GM18909 (cell line): ENCODE measurements at regions not wholly inside any gene's neighbourhood (a gene's known extent, or its start where the extent isn't known, plus 50 kb on each side); places are given as distances from the start of the nearest gene placed in this dataset.
"Not testable (repeated sequence)": the region's sequence is repeated elsewhere in the genome, so short reads cannot be mapped to it uniquely, and the experiment has no call there.

Experiments used
- ATAC-seq: cut with Tn5 transposase; IDR thresholded peaks from one replicate; pipeline ENCODE4 v1.9.1; 2021; ENCODE audit warnings: mild to moderate bottlenecking; ENCODE audit not compliant: unreplicated experiment, poor library complexity

GRCh38 chr14:43039881-43040280 is 1433.2 kb downstream of the LRFN5 start:
- ATAC-seq: no peak

GRCh38 chr14:43031598-43031997 is 1424.9 kb downstream of the LRFN5 start:
- ATAC-seq: no peak

- ATAC-seq: no peak
Measured at GRCh38 chr14:43022094-43022800, 1415.6 kb downstream of the LRFN5 start.

GRCh38 chr14:43019826-43020225 is 1413.2 kb downstream of the LRFN5 start:
- no peak for ATAC-seq

GRCh38 chr14:43014338-43014737 is 1407.7 kb downstream of the LRFN5 start:
- ATAC-seq: no peak

GRCh38 chr14:43012817-43013216 is 1406.1 kb downstream of the LRFN5 start:
- ATAC-seq: no peak

- no peak for ATAC-seq
Measured at GRCh38 chr14:43005807-43006206, 1399.1 kb downstream of the LRFN5 start.

GRCh38 chr14:43003845-43004244 is 1397.2 kb downstream of the LRFN5 start:
- ATAC-seq: no peak

- no peak for ATAC-seq
Measured at GRCh38 chr14:43001731-43002130, 1395.1 kb downstream of the LRFN5 start.

- ATAC-seq: no peak
Measured at GRCh38 chr14:42994051-42994736, 1387.5 kb downstream of the LRFN5 start.

- ATAC-seq: no peak
Measured at GRCh38 chr14:42992930-42993329, 1386.3 kb downstream of the LRFN5 start.

GRCh38 chr14:42980419-42980818 is 1373.7 kb downstream of the LRFN5 start:
- no peak for ATAC-seq

- not testable (repeated sequence) for ATAC-seq
Measured at GRCh38 chr14:42973171-42973570, 1366.5 kb downstream of the LRFN5 start.

- ATAC-seq: no peak
Measured at GRCh38 chr14:42965512-42965911, 1358.8 kb downstream of the LRFN5 start.

GRCh38 chr14:42961509-42961908 is 1354.8 kb downstream of the LRFN5 start:
- ATAC-seq: no peak

GRCh38 chr14:42950363-42950762 is 1343.7 kb downstream of the LRFN5 start:
- no peak for ATAC-seq

GRCh38 chr14:42947991-42948390 is 1341.3 kb downstream of the LRFN5 start:
- ATAC-seq: no peak

- ATAC-seq: no peak
Measured at GRCh38 chr14:42944284-42944683, 1337.6 kb downstream of the LRFN5 start.

GRCh38 chr14:42931308-42931707 is 1324.6 kb downstream of the LRFN5 start:
- ATAC-seq: no peak

- no peak for ATAC-seq
Measured at GRCh38 chr14:42929806-42930480, 1323.3 kb downstream of the LRFN5 start.

- no peak for ATAC-seq
Measured at GRCh38 chr14:42927313-42927712, 1320.6 kb downstream of the LRFN5 start.
